ENCODE measurements at regions not wholly inside any gene's neighbourhood (a gene's known extent, or its start where the extent isn't known, plus 50 kb on each side); places are given as distances from the start of the nearest gene placed in this dataset.

DNA sequence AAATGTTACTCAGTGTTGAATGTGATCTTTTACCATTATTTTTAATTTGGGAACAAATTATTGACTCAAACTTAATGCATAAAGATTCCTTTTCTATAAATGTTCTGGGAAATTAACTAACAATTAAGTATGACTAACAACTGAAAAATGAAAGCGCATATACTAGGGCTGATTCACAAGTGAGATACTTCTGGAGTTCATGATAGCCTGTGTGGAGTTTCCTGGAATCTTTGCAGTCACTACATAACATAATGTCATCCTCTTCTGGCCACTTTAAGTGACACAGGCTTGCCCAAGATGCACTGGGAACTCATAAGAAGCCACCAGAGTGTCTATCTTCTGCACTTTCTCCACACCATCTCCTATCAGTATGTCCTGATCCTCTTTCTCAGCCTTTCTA is 450.3 kb upstream of the CDH11 start:
- TF ChIP-seq, protein P1, sequence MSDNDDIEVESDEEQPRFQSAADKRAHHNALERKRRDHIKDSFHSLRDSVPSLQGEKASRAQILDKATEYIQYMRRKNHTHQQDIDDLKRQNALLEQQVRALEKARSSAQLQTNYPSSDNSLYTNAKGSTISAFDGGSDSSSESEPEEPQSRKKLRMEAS (IDR thresholded peaks at IDR 0.05) = no peak
- TF ChIP-seq, protein P2, sequence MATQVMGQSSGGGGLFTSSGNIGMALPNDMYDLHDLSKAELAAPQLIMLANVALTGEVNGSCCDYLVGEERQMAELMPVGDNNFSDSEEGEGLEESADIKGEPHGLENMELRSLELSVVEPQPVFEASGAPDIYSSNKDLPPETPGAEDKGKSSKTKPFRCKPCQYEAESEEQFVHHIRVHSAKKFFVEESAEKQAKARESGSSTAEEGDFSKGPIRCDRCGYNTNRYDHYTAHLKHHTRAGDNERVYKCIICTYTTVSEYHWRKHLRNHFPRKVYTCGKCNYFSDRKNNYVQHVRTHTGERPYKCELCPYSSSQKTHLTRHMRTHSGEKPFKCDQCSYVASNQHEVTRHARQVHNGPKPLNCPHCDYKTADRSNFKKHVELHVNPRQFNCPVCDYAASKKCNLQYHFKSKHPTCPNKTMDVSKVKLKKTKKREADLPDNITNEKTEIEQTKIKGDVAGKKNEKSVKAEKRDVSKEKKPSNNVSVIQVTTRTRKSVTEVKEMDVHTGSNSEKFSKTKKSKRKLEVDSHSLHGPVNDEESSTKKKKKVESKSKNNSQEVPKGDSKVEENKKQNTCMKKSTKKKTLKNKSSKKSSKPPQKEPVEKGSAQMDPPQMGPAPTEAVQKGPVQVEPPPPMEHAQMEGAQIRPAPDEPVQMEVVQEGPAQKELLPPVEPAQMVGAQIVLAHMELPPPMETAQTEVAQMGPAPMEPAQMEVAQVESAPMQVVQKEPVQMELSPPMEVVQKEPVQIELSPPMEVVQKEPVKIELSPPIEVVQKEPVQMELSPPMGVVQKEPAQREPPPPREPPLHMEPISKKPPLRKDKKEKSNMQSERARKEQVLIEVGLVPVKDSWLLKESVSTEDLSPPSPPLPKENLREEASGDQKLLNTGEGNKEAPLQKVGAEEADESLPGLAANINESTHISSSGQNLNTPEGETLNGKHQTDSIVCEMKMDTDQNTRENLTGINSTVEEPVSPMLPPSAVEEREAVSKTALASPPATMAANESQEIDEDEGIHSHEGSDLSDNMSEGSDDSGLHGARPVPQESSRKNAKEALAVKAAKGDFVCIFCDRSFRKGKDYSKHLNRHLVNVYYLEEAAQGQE (IDR thresholded peaks at IDR 0.05; ENCODE audit: low read depth) = no peak
- TF ChIP-seq NFIC (IDR thresholded peaks at IDR 0.05) (no peak), CEBPB (IDR thresholded peaks at IDR 0.05) (no peak), CREB1 (IDR thresholded peaks at IDR 0.05; ENCODE audit: low read depth) (no peak)

DNA sequence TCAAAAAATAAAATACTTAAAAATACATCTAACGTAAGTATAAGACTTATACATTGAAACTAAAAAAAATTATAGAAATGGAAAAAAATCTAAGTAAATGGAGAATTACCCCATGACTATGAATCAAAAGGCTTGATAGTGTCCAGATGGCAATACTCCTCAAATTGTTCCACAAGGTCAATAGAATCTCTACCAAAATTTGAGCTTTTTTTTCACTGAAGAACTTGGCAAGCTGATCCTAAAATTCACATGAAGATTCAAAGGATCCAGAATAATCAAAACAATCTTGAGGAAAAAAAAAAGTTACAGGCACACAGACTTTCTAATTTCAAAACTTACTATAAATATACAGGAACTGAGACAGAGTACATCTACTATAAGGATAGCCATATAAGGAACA is 448.4 kb upstream of the CDH11 start:
- TF ChIP-seq FOXM1 (IDR thresholded peaks at IDR 0.05; ENCODE audit: borderline replicate concordance, low read depth) = no peak
- no peak for TF ChIP-seq ZBTB7A (IDR thresholded peaks at IDR 0.05; ENCODE audit: low read depth)
- TF ChIP-seq YY1 (IDR thresholded peaks at IDR 0.05; ENCODE audit: low read depth) = no peak
- TF ChIP-seq, protein P1 (IDR thresholded peaks at IDR 0.05) = no peak
- no peak for TF ChIP-seq TEAD4 (IDR thresholded peaks at IDR 0.05)
- TF ChIP-seq NFIC (IDR thresholded peaks at IDR 0.05) = no peak
- no peak for TF ChIP-seq EP300 (IDR thresholded peaks at IDR 0.05; ENCODE audit: borderline replicate concordance)
- TF ChIP-seq TAF1 (IDR thresholded peaks at IDR 0.05; ENCODE audit: low read depth) = no peak
- TF ChIP-seq, protein P3, sequence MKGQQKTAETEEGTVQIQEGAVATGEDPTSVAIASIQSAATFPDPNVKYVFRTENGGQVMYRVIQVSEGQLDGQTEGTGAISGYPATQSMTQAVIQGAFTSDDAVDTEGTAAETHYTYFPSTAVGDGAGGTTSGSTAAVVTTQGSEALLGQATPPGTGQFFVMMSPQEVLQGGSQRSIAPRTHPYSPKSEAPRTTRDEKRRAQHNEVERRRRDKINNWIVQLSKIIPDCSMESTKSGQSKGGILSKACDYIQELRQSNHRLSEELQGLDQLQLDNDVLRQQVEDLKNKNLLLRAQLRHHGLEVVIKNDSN (IDR thresholded peaks at IDR 0.05) = no peak
- no peak for TF ChIP-seq CEBPB (IDR thresholded peaks at IDR 0.05)
- TF ChIP-seq EGR1 (IDR thresholded peaks at IDR 0.05) = no peak

DNA sequence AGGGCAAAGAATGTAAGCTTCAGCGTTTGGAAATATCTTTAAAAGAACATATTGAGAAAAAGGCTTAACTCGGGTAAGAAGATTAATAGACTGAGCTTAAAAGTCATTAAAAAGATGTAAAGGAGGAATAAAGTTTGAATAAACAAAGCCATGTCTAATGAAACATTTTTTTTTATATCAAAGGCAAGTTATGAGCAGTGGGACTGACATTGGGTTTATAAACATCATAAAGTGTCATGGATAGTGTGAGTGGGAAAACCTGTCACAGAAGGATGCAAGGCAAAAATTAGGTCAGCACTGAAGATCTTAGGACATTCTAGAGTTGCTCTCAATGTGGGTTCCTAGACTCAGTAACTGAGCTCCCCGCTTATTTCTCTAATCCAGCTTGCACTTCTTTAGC is 438.0 kb upstream of the CDH11 start:
- TF ChIP-seq TEAD4 (IDR thresholded peaks at IDR 0.05) = no peak
- TF ChIP-seq, protein P2 (IDR thresholded peaks at IDR 0.05; ENCODE audit: low read depth) = no peak
- no peak for TF ChIP-seq RAD21 (IDR thresholded peaks at IDR 0.05; ENCODE audit: low read depth)
- TF ChIP-seq CREB1 (IDR thresholded peaks at IDR 0.05; ENCODE audit: low read depth) = no peak
- no peak for TF ChIP-seq YY1 (IDR thresholded peaks at IDR 0.05; ENCODE audit: low read depth)
- TF ChIP-seq, protein P1 (IDR thresholded peaks at IDR 0.05) = no peak
- no peak for TF ChIP-seq NFIC (IDR thresholded peaks at IDR 0.05)
- no peak for TF ChIP-seq CEBPB (IDR thresholded peaks at IDR 0.05)
- no peak for TF ChIP-seq ZBTB7A (IDR thresholded peaks at IDR 0.05; ENCODE audit: low read depth)
- no peak for TF ChIP-seq TCF12 (IDR thresholded peaks at IDR 0.05; ENCODE audit: low read depth)
- no peak for TF ChIP-seq EP300 (IDR thresholded peaks at IDR 0.05; ENCODE audit: borderline replicate concordance)
- TF ChIP-seq EGR1 (IDR thresholded peaks at IDR 0.05) = no peak
- TF ChIP-seq, protein P3 (IDR thresholded peaks at IDR 0.05) = no peak
- no peak for TF ChIP-seq FOXM1 (IDR thresholded peaks at IDR 0.05; ENCODE audit: borderline replicate concordance, low read depth)

DNA sequence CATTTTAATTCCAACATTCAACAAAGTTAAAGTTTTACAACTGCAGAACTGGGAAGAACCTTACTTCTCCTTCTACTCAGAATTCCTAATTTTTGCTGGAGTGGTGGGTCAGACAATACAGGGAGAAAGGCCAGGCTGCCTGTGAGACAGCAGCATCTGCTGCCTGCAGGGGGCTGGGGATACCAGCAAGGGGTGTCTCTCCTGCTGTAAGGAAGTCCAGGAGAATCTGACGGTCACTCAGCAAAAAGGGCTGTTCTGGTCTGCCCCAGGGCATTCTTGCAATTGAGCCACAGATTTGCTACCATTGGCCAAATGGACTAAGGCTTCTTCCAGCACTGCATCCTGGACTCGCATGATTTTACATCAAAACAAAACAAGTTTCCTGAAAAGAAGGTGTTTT is 426.6 kb upstream of the CDH11 start:
- TF ChIP-seq TCF12 (IDR thresholded peaks at IDR 0.05; ENCODE audit: low read depth) = no peak
- TF ChIP-seq RAD21 (IDR thresholded peaks at IDR 0.05; ENCODE audit: low read depth) = no peak
- TF ChIP-seq, protein P3 (IDR thresholded peaks at IDR 0.05) = no peak
- no peak for TF ChIP-seq TAF1 (IDR thresholded peaks at IDR 0.05; ENCODE audit: low read depth)
- TF ChIP-seq CEBPB (IDR thresholded peaks at IDR 0.05) = no peak
- TF ChIP-seq TEAD4 (IDR thresholded peaks at IDR 0.05) = no peak
- TF ChIP-seq, protein P1 (IDR thresholded peaks at IDR 0.05) = no peak
- TF ChIP-seq EGR1 (IDR thresholded peaks at IDR 0.05) = no peak
- TF ChIP-seq ZBTB7A (IDR thresholded peaks at IDR 0.05; ENCODE audit: low read depth) = no peak
- TF ChIP-seq EP300 (IDR thresholded peaks at IDR 0.05; ENCODE audit: borderline replicate concordance) = no peak
- TF ChIP-seq YY1 (IDR thresholded peaks at IDR 0.05; ENCODE audit: low read depth) = no peak
- no peak for TF ChIP-seq NFIC (IDR thresholded peaks at IDR 0.05)
- TF ChIP-seq CREB1 (IDR thresholded peaks at IDR 0.05; ENCODE audit: low read depth) = no peak
- TF ChIP-seq FOXM1 (IDR thresholded peaks at IDR 0.05; ENCODE audit: borderline replicate concordance, low read depth) = no peak
- TF ChIP-seq, protein P2 (IDR thresholded peaks at IDR 0.05; ENCODE audit: low read depth) = no peak

Measured in Ishikawa (cell line).